WERI-Rb-1 (cell line): ENCODE measurements at regions not wholly inside any gene's neighbourhood (a gene's known extent, or its start where the extent isn't known, plus 50 kb on each side); places are given as distances from the start of the nearest gene placed in this dataset.

Source experiments
- DNase-seq: peaks from one replicate; pipeline ENCODE4 v3.0.0-alpha.2; 2020
- H3K27ac ChIP-seq: fragments of 250-450 bp; sonication (Bioruptor Pico); 2 replicates; pipeline ENCODE4 v1.5.1; 2020; ENCODE audit warnings: mild to moderate bottlenecking, moderate library complexity
- H3K27me3 ChIP-seq: fragments of 250-450 bp; sonication (Bioruptor Pico); 2 replicates; pipeline ENCODE4 v1.5.1; 2021; ENCODE audit warnings: mild to moderate bottlenecking, low read depth, moderate library complexity; ENCODE audit not compliant: insufficient read depth, severe bottlenecking
- H3K36me3 ChIP-seq: fragments of 250-450 bp; sonication (Bioruptor Pico); 2 replicates; pipeline ENCODE4 v1.5.1; 2020; ENCODE audit warnings: mild to moderate bottlenecking, moderate library complexity
- H3K4me3 ChIP-seq: 2 replicates; pipeline ENCODE4 v1.5.1; 2011; ENCODE audit warnings: low read depth, mild to moderate bottlenecking, control low read depth, low read length
- H3K9me3 ChIP-seq: fragments of 250-450 bp; sonication (Bioruptor Pico); 2 replicates; pipeline ENCODE4 v1.5.1; 2021; ENCODE audit warnings: mild to moderate bottlenecking, moderate library complexity; ENCODE audit not compliant: severe bottlenecking
- TF ChIP-seq, protein P1 (sequence below): IDR thresholded peaks from 2 replicates; pipeline ENCODE4 v1.5.1; 2011; ENCODE audit warnings: low read depth, mild to moderate bottlenecking, control low read depth, inconsistent platforms, low read length

DNA sequence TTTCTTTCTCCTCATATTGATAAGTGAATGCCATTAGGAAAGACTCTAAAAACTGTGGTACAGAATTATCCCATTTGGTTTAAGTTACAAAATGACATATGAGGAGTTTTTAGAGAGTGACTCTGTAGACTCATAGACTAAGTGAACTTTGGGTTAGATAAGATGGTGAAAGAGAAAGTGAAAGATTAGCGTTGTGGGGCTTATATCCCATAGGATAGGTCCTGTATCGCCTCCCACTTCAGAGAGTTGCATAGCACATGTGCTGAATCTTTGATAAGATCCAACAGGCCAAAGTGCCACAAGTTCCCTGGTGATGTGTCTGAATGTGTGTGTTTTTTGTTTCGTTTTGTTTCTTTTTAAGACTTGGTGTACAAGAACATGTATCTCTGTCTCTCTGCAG is 666.9 kb downstream of the MECOM start:
- TF ChIP-seq, protein P1, sequence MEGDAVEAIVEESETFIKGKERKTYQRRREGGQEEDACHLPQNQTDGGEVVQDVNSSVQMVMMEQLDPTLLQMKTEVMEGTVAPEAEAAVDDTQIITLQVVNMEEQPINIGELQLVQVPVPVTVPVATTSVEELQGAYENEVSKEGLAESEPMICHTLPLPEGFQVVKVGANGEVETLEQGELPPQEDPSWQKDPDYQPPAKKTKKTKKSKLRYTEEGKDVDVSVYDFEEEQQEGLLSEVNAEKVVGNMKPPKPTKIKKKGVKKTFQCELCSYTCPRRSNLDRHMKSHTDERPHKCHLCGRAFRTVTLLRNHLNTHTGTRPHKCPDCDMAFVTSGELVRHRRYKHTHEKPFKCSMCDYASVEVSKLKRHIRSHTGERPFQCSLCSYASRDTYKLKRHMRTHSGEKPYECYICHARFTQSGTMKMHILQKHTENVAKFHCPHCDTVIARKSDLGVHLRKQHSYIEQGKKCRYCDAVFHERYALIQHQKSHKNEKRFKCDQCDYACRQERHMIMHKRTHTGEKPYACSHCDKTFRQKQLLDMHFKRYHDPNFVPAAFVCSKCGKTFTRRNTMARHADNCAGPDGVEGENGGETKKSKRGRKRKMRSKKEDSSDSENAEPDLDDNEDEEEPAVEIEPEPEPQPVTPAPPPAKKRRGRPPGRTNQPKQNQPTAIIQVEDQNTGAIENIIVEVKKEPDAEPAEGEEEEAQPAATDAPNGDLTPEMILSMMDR = no peak
- H3K9me3 ChIP-seq = no peaks in the 10 kb centered on the region
- no peaks in the 10 kb centered on the region for H3K27me3 ChIP-seq
- DNase-seq = no peak
- H3K27ac ChIP-seq = no peak overlapping the region
- H3K36me3 ChIP-seq = no peaks in the 10 kb centered on the region
- H3K4me3 ChIP-seq = no peak overlapping the region

DNA sequence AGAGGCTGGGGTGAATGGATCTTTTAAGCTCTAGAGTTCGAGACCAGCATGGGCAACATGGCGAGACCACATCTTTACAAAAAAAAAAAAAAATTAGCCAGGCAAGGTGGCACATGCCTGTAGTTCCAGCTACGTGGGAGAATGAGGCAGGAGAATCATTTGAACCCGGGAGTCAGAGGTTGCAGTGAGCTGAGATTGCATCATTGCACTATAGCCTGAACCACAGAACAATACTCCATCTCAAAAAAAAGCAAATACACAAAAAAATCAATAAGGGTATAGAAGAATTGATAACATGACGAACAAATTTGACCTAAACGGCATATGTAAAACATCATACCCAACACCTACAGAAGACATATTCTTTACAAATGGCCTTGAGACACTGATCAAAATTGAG is 668.4 kb downstream of the MECOM start:
- Histone ChIP-seq H3K9me3 (no peaks in the 10 kb centered on the region), H3K27ac (no peak overlapping the region), H3K4me3 (no peak overlapping the region), H3K27me3 (no peaks in the 10 kb centered on the region), H3K36me3 (no peaks in the 10 kb centered on the region)
- no peak for DNase-seq
- TF ChIP-seq, protein P1 = no peak

DNA sequence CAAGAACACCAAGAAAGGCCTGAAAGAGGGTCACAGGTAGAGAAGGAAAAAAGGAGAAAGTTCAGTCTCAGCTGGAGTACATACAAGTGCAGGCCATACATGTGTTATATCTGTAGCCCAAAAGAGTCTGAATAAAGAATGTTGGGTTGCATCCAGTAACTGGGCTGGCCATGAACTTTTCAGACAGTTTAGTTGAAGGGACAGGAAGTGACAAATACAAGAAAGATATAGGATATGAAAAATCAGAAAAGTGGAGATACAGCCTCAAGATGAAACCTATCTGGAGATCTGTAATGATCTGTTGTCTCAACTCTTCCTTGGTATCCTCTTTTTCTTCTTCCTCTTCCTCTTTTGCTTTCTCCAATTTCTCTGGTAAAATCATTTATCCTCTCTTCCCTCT is 671.7 kb downstream of the MECOM start:
- Histone ChIP-seq H3K36me3 (no peaks in the 10 kb centered on the region), H3K27ac (no peak overlapping the region), H3K4me3 (no peak overlapping the region), H3K27me3 (no peaks in the 10 kb centered on the region), H3K9me3 (no peaks in the 10 kb centered on the region)
- TF ChIP-seq, protein P1 = no peak
- DNase-seq = no peak

DNA sequence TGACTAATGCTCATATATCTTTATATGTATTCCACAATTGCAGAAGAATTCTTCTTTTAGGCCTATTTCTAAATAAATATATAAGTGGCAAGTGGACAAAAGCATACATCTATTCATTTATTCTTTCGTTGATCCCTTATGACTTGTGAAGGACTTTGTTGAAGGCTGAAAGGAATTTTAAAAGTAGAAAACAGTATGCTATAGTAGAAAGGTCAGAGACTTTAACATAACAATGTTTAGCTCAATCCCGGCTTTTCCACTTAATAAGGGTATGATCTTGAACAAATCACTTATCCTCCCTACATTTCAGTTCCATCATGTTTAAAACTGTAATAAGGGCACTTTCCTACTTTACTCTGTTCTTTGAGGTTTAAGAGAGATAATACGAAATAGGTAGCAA is 672.9 kb downstream of the MECOM start:
- no peak overlapping the region for H3K4me3 ChIP-seq
- TF ChIP-seq, protein P1 = no peak
- no peak overlapping the region for H3K27ac ChIP-seq
- DNase-seq = no peak
- H3K9me3 ChIP-seq = no peaks in the 10 kb centered on the region
- no peaks in the 10 kb centered on the region for H3K36me3 ChIP-seq
- no peaks in the 10 kb centered on the region for H3K27me3 ChIP-seq

DNA sequence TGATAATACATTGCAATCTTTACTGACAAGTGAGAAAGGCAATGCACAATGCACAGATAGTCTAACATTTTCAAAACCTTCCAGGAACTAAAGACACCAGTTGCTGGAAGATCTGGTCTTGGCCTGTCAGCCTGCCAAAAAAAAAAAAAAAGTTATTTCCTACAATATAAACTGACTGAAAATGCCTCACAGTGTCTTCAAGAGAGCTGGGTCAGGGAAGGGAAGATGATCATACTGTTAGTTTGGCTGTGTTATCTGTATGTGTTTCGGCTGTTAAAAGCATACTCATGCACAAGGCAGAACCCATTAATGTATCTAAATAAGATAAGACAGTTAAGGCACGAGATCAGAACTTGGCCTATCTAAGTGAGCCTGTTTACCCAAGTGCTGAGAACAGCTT is 673.4 kb downstream of the MECOM start:
- Histone ChIP-seq H3K27me3 (no peaks in the 10 kb centered on the region), H3K9me3 (no peaks in the 10 kb centered on the region), H3K36me3 (no peaks in the 10 kb centered on the region), H3K4me3 (no peak overlapping the region), H3K27ac (no peak overlapping the region)
- TF ChIP-seq, protein P1 = no peak
- DNase-seq = no peak

DNA sequence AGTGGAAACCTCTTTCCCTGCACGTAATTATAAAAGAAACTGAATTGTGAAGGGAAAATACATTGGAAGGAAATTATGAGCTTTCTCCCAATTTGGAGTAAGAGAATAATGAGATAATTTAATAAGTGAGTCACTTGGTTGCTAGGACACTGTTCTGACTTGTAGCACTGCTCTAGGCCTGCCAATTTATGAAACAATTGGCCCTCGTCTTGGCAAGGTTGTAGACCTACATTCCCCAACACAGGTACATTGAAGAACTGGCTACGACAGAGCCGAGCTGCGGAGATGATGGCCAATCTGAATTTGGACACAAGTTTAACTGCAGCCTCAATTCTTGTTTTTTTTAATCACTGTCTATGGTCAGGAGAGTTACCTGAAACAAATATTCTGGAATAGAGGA is 674.1 kb downstream of the MECOM start:
- Histone ChIP-seq H3K27ac (no peak overlapping the region), H3K9me3 (no peaks in the 10 kb centered on the region), H3K36me3 (no peaks in the 10 kb centered on the region), H3K27me3 (no peaks in the 10 kb centered on the region), H3K4me3 (no peak overlapping the region)
- TF ChIP-seq, protein P1 = no peak
- DNase-seq = no peak
